ENCODE measurements at regions not wholly inside any gene's neighbourhood (a gene's known extent, or its start where the extent isn't known, plus 50 kb on each side); places are given as distances from the start of the nearest gene placed in this dataset.
"Not testable (repeated sequence)": the region's sequence is repeated elsewhere in the genome, so short reads cannot be mapped to it uniquely, and the experiment has no call there.

- no peak for DNase-seq
Measured at GRCh38 chr19:31883296-31883990, 462.0 kb upstream of the ZNF507 start.

GRCh38 chr19:31885280-31885853 is 460.0 kb upstream of the ZNF507 start:
- no peak for DNase-seq

GRCh38 chr19:31890230-31890629 is 455.2 kb upstream of the ZNF507 start:
- DNase-seq = no peak

GRCh38 chr19:31892060-31892459 is 453.4 kb upstream of the ZNF507 start:
- no peak for DNase-seq

GRCh38 chr19:31893491-31893890 is 451.9 kb upstream of the ZNF507 start:
- DNase-seq = not testable (repeated sequence)

GRCh38 chr19:31894451-31894850 is 451.0 kb upstream of the ZNF507 start:
- no peak for DNase-seq

- DNase-seq = no peak
Measured at GRCh38 chr19:31897292-31897691, 448.1 kb upstream of the ZNF507 start.

GRCh38 chr19:31900991-31901390 is 444.4 kb upstream of the ZNF507 start:
- no peak for DNase-seq

GRCh38 chr19:31902821-31903220 is 442.6 kb upstream of the ZNF507 start:
- DNase-seq = no peak

- DNase-seq = no peak
Measured at GRCh38 chr19:31903979-31904378, 441.4 kb upstream of the ZNF507 start.

- DNase-seq = peak; percentile 92 to 95
Measured at GRCh38 chr19:31906111-31906871, 439.1 kb upstream of the ZNF507 start.

GRCh38 chr19:31907661-31908060 is 437.7 kb upstream of the ZNF507 start:
- DNase-seq = peak; percentile 64 to 73

GRCh38 chr19:31908080-31908479 is 437.3 kb upstream of the ZNF507 start:
- peak; percentile 54 to 65 for DNase-seq

- no peak for DNase-seq
Measured at GRCh38 chr19:31908496-31909225, 436.7 kb upstream of the ZNF507 start.

- no peak for DNase-seq
Measured at GRCh38 chr19:31910224-31910623, 435.2 kb upstream of the ZNF507 start.

- no peak for DNase-seq
Measured at GRCh38 chr19:31911577-31911976, 433.8 kb upstream of the ZNF507 start.

GRCh38 chr19:31913103-31913661 is 432.2 kb upstream of the ZNF507 start:
- DNase-seq = no peak

- no peak for DNase-seq
Measured at GRCh38 chr19:31930401-31930800, 415.0 kb upstream of the ZNF507 start.

- DNase-seq = no peak
Measured at GRCh38 chr19:31937983-31938382, 407.4 kb upstream of the ZNF507 start.

GRCh38 chr19:31938675-31939074 is 406.7 kb upstream of the ZNF507 start:
- DNase-seq = no peak

GRCh38 chr19:31940396-31940795 is 405.0 kb upstream of the ZNF507 start:
- no peak for DNase-seq

GRCh38 chr19:31943191-31943661 is 402.2 kb upstream of the ZNF507 start:
- no peak for DNase-seq

Data from right lung (tissue), 2 donors.